Fibroblast of the conjunctiva (primary cell): ENCODE measurements at regions not wholly inside any gene's neighbourhood (a gene's known extent, or its start where the extent isn't known, plus 50 kb on each side); places are given as distances from the start of the nearest gene placed in this dataset.
"Not testable (repeated sequence)": the region's sequence is repeated elsewhere in the genome, so short reads cannot be mapped to it uniquely, and the experiment has no call there.

Experiments
- DNase-seq: peaks from one replicate; pipeline ENCODE4 v3.0.0-alpha.2; 2010; ENCODE audit warnings: low read depth

- DNase-seq, result no peak
Measured at GRCh38 chr2:123485056-123485455, 540.0 kb upstream of the CNTNAP5 start.

- no peak for DNase-seq
Measured at GRCh38 chr2:123493687-123494086, 531.4 kb upstream of the CNTNAP5 start.

- peak; percentile 6 for DNase-seq
Measured at GRCh38 chr2:123495241-123495640, 529.8 kb upstream of the CNTNAP5 start.

DNA sequence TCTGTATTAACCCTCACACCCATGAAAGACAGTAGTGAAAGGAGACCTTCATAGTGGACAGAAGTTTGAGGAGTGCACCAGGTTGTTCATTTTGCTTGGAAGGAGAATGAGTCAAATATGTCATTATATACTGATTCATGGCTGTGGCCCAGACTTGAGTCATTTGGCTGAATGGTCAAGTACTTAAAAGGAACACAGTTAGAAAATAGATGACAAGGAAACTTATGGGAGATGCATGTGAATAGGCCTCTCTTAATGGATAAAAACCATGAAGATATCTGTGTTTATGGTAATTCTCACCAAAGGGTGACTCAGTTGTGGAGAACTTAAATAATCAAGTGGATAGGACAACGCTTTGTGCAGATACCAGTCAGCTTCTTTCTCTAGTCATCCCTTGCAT is 524.7 kb upstream of the CNTNAP5 start:
- DNase-seq, result no peak

GRCh38 chr2:123500988-123501387 is 524.1 kb upstream of the CNTNAP5 start:
- DNase-seq, result no peak

DNA sequence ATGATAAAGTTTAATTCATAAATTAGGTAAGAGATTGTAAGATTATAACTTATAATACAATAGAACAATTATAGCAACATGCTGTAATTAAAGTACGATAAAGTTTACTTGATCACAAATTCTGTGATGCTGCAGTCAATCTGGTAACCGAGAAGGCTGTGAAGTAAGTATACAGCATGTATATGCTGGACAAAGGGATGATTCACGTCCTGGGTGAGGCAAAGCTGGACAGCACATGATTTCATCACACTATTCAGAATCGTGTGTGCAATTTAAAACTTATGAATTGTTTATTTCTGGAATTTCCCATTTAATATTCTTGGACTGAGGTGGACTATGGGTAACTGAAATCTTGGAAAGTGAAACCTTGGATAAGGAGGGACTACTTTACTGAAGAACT is 522.2 kb upstream of the CNTNAP5 start:
- DNase-seq, result peak; percentile 53

- no peak for DNase-seq
Measured at GRCh38 chr2:123512547-123512946, 512.5 kb upstream of the CNTNAP5 start.

GRCh38 chr2:123513351-123513750 is 511.7 kb upstream of the CNTNAP5 start:
- no peak for DNase-seq

- DNase-seq, result no peak
Measured at GRCh38 chr2:123514613-123515207, 510.4 kb upstream of the CNTNAP5 start.

DNA sequence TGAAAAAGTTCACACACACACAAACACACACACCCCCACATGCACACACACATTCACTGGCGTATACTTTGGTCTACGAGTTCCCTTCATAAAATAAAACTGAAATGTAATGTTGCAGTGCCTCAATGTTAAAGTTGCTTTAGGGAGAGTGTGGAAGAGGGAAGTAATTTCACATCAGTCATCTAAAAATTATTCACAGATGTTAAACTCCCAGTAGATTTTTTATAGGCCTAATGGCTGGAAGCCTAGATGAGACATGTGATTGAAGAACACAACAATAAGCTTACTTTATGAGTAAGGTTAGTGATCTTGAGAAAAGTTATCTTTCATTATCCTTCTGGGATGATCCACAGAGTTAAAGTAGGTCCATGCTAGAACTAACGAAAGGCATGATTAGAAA is 506.7 kb upstream of the CNTNAP5 start:
- peak; percentile 65 for DNase-seq

DNA sequence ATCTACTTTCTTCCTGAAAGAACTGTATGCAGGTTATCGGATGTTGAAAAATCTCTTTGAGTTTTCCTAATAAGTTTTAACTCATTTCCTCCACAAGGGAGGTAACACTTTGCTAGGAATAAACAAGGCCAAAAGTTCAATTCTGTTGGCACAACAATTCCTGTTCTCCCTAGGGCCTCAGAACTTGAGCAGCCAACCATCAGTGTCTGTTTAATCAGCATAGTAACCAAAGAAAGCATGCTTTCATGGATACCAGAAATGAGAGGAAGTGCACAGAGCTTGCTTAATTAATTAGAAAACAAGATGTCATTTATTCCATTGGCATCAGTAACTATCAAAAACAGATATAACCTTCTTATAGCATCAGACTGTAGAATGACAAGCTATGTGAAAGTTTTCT is 503.2 kb upstream of the CNTNAP5 start:
- DNase-seq, result no peak

DNA sequence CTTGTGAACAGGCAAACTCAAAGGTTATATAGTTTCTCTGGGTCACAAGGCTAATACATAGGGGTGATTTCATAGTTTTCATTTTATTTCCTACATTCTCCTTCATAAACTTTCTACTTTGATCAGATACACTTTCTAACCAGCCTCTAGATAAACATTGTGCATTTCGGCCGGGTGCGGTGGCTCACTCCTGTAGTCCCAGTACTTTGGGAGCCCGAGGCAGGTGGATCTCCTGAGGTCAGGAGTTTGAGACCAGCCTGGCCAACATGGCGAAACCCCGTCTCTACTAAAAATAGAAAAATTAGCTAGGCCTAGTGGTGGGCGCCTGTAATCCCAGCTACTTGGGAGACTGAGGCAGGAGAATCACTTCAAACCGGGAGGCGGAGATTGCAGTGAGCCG is 502.6 kb upstream of the CNTNAP5 start:
- not testable (repeated sequence) for DNase-seq

- DNase-seq, result no peak
Measured at GRCh38 chr2:123528996-123529707, 495.9 kb upstream of the CNTNAP5 start.

- DNase-seq, result no peak
Measured at GRCh38 chr2:123530004-123530403, 495.1 kb upstream of the CNTNAP5 start.

DNA sequence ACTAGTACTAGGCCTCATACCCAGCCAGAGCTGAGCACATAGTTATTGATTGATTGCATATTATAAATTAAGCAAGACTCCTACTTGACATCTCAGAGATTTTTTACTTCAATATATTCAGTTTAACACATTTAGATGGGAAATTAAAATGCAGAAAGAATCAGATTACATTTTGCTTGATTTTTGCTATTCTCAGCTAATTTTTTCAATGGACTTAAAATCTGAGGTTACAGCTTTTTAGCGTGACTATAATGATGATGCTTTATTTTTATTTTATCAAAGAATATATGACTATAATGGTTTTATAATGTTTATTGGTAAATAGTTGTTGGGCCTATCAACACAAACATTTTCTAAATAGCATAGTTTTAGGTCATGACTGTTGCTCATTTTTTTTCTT is 493.0 kb upstream of the CNTNAP5 start:
- DNase-seq, result no peak

GRCh38 chr2:123532994-123533393 is 492.1 kb upstream of the CNTNAP5 start:
- no peak for DNase-seq

GRCh38 chr2:123540291-123540690 is 484.8 kb upstream of the CNTNAP5 start:
- DNase-seq, result no peak

DNA sequence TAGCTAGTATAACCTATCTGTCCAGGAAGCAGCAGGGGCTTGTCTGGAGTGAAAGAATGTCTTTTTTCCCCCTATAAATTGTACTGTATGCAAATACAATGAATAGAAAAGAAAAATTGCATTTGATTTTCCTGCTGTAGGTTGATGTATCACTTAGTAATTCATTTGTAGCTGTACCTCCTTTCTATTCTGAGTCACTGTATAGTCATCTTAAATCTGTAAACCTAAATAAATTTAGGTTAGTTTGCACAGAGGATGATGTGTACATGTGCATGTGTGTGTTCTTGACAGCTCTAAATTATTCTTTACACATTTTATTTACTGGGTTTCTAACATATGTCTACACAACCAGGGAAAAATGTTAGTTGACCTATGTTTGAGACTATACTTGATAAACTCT is 478.7 kb upstream of the CNTNAP5 start:
- no peak for DNase-seq

DNA sequence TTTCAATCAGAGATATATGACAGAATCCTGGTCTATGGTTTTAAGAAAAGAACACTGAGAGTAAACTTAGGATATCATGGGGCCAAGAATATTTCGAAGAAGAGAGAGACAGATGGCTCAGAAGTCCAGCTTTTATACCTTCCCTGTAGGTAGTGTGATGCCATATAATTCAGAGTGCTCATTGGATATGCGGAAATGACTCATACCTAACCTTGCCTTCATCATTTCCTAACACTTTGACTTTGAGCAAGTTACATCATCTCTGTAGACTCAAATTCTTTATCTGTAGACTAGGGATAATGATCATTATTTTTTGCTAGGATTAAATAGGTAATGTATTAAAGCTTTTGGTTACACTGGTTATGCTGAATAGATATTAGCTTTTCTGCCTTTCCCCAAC is 461.6 kb upstream of the CNTNAP5 start:
- no peak for DNase-seq

GRCh38 chr2:123566291-123566946 is 458.7 kb upstream of the CNTNAP5 start:
- no peak for DNase-seq

- DNase-seq, result no peak
Measured at GRCh38 chr2:123578016-123578415, 447.1 kb upstream of the CNTNAP5 start.

GRCh38 chr2:123596621-123597020 is 428.5 kb upstream of the CNTNAP5 start:
- DNase-seq, result no peak

- DNase-seq, result no peak
Measured at GRCh38 chr2:123597988-123598387, 427.1 kb upstream of the CNTNAP5 start.

GRCh38 chr2:123606631-123607030 is 418.5 kb upstream of the CNTNAP5 start:
- DNase-seq, result no peak
